Activated naive CD4-positive, alpha-beta T cell treated with anti-CD3 and anti-CD28 coated beads, Interleukin-2, amount 10 ng/mL, durations not matched to agents 7 days and 5 days (primary cell): ENCODE measurements at regions not wholly inside any gene's neighbourhood (a gene's known extent, or its start where the extent isn't known, plus 50 kb on each side); places are given as distances from the start of the nearest gene placed in this dataset.

Experiments used
- CTCF ChIA-PET: fragments of 350-600 bp; sonication (Branson Sonifier 250); formaldehyde crosslinking; loops from one replicate; lab custom pipeline; 2021; ENCODE audit warnings: antibody characterized with exemption; lab: Charles Lee
- DNase-seq: peaks from one replicate; pipeline ENCODE4 v3.0.0-alpha.2; 2020
- H3K27ac Mint-ChIP-seq: one replicate; pipeline ENCODE4 v1.8.0; 2021; ENCODE audit warnings: mild to moderate bottlenecking, moderate library complexity, mixed read lengths
- H3K27me3 Mint-ChIP-seq: one replicate; pipeline ENCODE4 v1.8.0; 2021; ENCODE audit warnings: mild to moderate bottlenecking, mixed read lengths
- H3K36me3 Mint-ChIP-seq: one replicate; pipeline ENCODE4 v1.8.0; 2021; ENCODE audit warnings: mixed read lengths
- H3K4me1 Mint-ChIP-seq: one replicate; pipeline ENCODE4 v1.8.0; 2021; ENCODE audit warnings: mixed read lengths
- H3K4me3 Mint-ChIP-seq: one replicate; pipeline ENCODE4 v1.8.0; 2021; ENCODE audit warnings: mild to moderate bottlenecking, moderate library complexity, mixed read lengths
- H3K9me3 Mint-ChIP-seq: one replicate; pipeline ENCODE4 v1.8.0; 2021; ENCODE audit warnings: mixed read lengths

- Mint-ChIP-seq H3K36me3 (no peaks in the 10 kb centered on the region), H3K27ac (no peak overlapping the region), H3K4me3 (no peak overlapping the region), H3K27me3 (no peaks in the 10 kb centered on the region), H3K4me1 (no peaks in the 10 kb centered on the region), H3K9me3 (no peaks in the 10 kb centered on the region)
- CTCF ChIA-PET = no interaction called here
- no peak for DNase-seq
Measured at GRCh38 chr3:5401002-5401401, 213.5 kb downstream of the EDEM1 start.

GRCh38 chr3:5404718-5405117 is 217.2 kb downstream of the EDEM1 start:
- H3K27me3 Mint-ChIP-seq = no peaks in the 10 kb centered on the region
- H3K4me1 Mint-ChIP-seq = no peaks in the 10 kb centered on the region
- no peaks in the 10 kb centered on the region for H3K9me3 Mint-ChIP-seq
- H3K4me3 Mint-ChIP-seq = no peak overlapping the region
- H3K27ac Mint-ChIP-seq = no peak overlapping the region
- CTCF ChIA-PET = no interaction called here
- no peaks in the 10 kb centered on the region for H3K36me3 Mint-ChIP-seq
- no peak for DNase-seq

- Mint-ChIP-seq H3K4me3 (no peak overlapping the region), H3K27me3 (no peaks in the 10 kb centered on the region), H3K9me3 (no peaks in the 10 kb centered on the region), H3K36me3 (no peaks in the 10 kb centered on the region), H3K4me1 (no peaks in the 10 kb centered on the region), H3K27ac (no peak overlapping the region)
- DNase-seq = no peak
- CTCF ChIA-PET = no interaction called here
Measured at GRCh38 chr3:5411786-5412185, 224.3 kb downstream of the EDEM1 start.

GRCh38 chr3:5423076-5423475 is 235.6 kb downstream of the EDEM1 start:
- Mint-ChIP-seq H3K27ac (no peak overlapping the region), H3K27me3 (peaks cover 5% of the 10 kb centered on the region), H3K9me3 (no peaks in the 10 kb centered on the region), H3K36me3 (no peaks in the 10 kb centered on the region), H3K4me3 (no peak overlapping the region), H3K4me1 (no peaks in the 10 kb centered on the region)
- CTCF ChIA-PET = no interaction called here
- DNase-seq = no peak

GRCh38 chr3:5423523-5423922 is 236.0 kb downstream of the EDEM1 start:
- H3K27me3 Mint-ChIP-seq = peaks cover 5% of the 10 kb centered on the region
- no peak overlapping the region for H3K4me3 Mint-ChIP-seq
- no peak for DNase-seq
- H3K9me3 Mint-ChIP-seq = no peaks in the 10 kb centered on the region
- no peaks in the 10 kb centered on the region for H3K36me3 Mint-ChIP-seq
- no peak overlapping the region for H3K27ac Mint-ChIP-seq
- no peaks in the 10 kb centered on the region for H3K4me1 Mint-ChIP-seq
- CTCF ChIA-PET = no interaction called here

GRCh38 chr3:5425371-5425770 is 237.9 kb downstream of the EDEM1 start:
- Mint-ChIP-seq H3K27me3 (peaks cover 5% of the 10 kb centered on the region), H3K4me3 (no peak overlapping the region), H3K36me3 (no peaks in the 10 kb centered on the region), H3K27ac (no peak overlapping the region), H3K9me3 (no peaks in the 10 kb centered on the region), H3K4me1 (no peaks in the 10 kb centered on the region)
- CTCF ChIA-PET = interaction anchor here (0.6 to 1.3 kb wide), 5 partner anchors 10 to 1374 kb away, joined by 3 to 4 read pairs (median 3); no protein-coding TSS in a partner anchor
- DNase-seq = no peak

GRCh38 chr3:5426094-5426883 is 238.8 kb downstream of the EDEM1 start:
- no peaks in the 10 kb centered on the region for H3K36me3 Mint-ChIP-seq
- DNase-seq = peak; percentile 74
- H3K27me3 Mint-ChIP-seq = peaks cover 5% of the 10 kb centered on the region
- no peak overlapping the region for H3K27ac Mint-ChIP-seq
- no peaks in the 10 kb centered on the region for H3K9me3 Mint-ChIP-seq
- H3K4me3 Mint-ChIP-seq = no peak overlapping the region
- CTCF ChIA-PET = interaction anchor here (0.8 to 1.3 kb wide), 7 partner anchors 11 to 1374 kb away, joined by 3 to 4 read pairs (median 3); no protein-coding TSS in a partner anchor
- no peaks in the 10 kb centered on the region for H3K4me1 Mint-ChIP-seq

GRCh38 chr3:5427021-5427420 is 239.5 kb downstream of the EDEM1 start:
- CTCF ChIA-PET = interaction anchor here (0.6 to 1.1 kb wide), 6 partner anchors 34 to 313 kb away, joined by 3 to 4 read pairs (median 3); no protein-coding TSS in a partner anchor
- no peaks in the 10 kb centered on the region for H3K4me1 Mint-ChIP-seq
- no peak for DNase-seq

GRCh38 chr3:5427938-5428337 is 240.4 kb downstream of the EDEM1 start:
- Mint-ChIP-seq H3K9me3 (no peaks in the 10 kb centered on the region), H3K4me3 (no peak overlapping the region), H3K4me1 (no peaks in the 10 kb centered on the region), H3K27ac (no peak overlapping the region), H3K36me3 (no peaks in the 10 kb centered on the region), H3K27me3 (peaks cover 5% of the 10 kb centered on the region)
- CTCF ChIA-PET = interaction anchor here (0.6 kb wide), 2 partner anchors 20 to 864 kb away, joined by 3 to 4 read pairs; no protein-coding TSS in a partner anchor
- no peak for DNase-seq

More at GRCh38 chr3:5427021-5427420, 239.5 kb downstream of the EDEM1 start:
- H3K4me3 Mint-ChIP-seq = no peak overlapping the region
- no peaks in the 10 kb centered on the region for H3K36me3 Mint-ChIP-seq
- peaks cover 5% of the 10 kb centered on the region for H3K27me3 Mint-ChIP-seq
- H3K27ac Mint-ChIP-seq = no peak overlapping the region
- H3K9me3 Mint-ChIP-seq = no peaks in the 10 kb centered on the region

- Mint-ChIP-seq H3K27ac (no peak overlapping the region), H3K27me3 (peaks cover 5% of the 10 kb centered on the region)
Measured at GRCh38 chr3:5428607-5429516, 241.4 kb downstream of the EDEM1 start.

GRCh38 chr3:5429517-5429890 is 242.0 kb downstream of the EDEM1 start:
- Mint-ChIP-seq H3K4me1 (no peaks in the 10 kb centered on the region), H3K4me3 (no peak overlapping the region), H3K36me3 (no peaks in the 10 kb centered on the region), H3K9me3 (no peaks in the 10 kb centered on the region), H3K27me3 (peaks cover 5% of the 10 kb centered on the region), H3K27ac (no peak overlapping the region)
- CTCF ChIA-PET = no interaction called here
- DNase-seq = no peak

More at GRCh38 chr3:5428607-5429516, 241.4 kb downstream of the EDEM1 start:
- no peaks in the 10 kb centered on the region for H3K36me3 Mint-ChIP-seq
- no peaks in the 10 kb centered on the region for H3K4me1 Mint-ChIP-seq
- no peaks in the 10 kb centered on the region for H3K9me3 Mint-ChIP-seq
- H3K4me3 Mint-ChIP-seq = no peak overlapping the region
- DNase-seq = no peak
- CTCF ChIA-PET = interaction anchor here (0.6 kb wide), 1 partner anchor 19 kb away, joined by 3 read pairs; no protein-coding TSS in a partner anchor

GRCh38 chr3:5430701-5431100 is 243.2 kb downstream of the EDEM1 start:
- DNase-seq = no peak
- Mint-ChIP-seq H3K4me1 (no peaks in the 10 kb centered on the region), H3K36me3 (no peaks in the 10 kb centered on the region), H3K27ac (no peak overlapping the region), H3K9me3 (no peaks in the 10 kb centered on the region), H3K27me3 (peaks cover 5% of the 10 kb centered on the region), H3K4me3 (no peak overlapping the region)
- CTCF ChIA-PET = no interaction called here

GRCh38 chr3:5431146-5431545 is 243.6 kb downstream of the EDEM1 start:
- Mint-ChIP-seq H3K4me3 (no peak overlapping the region), H3K36me3 (no peaks in the 10 kb centered on the region), H3K9me3 (no peaks in the 10 kb centered on the region), H3K4me1 (no peaks in the 10 kb centered on the region), H3K27ac (no peak overlapping the region), H3K27me3 (peaks cover 4% of the 10 kb centered on the region)
- CTCF ChIA-PET = no interaction called here
- DNase-seq = no peak

GRCh38 chr3:5431811-5432378 is 244.4 kb downstream of the EDEM1 start:
- DNase-seq = no peak
- CTCF ChIA-PET = no interaction called here
- Mint-ChIP-seq H3K9me3 (no peaks in the 10 kb centered on the region), H3K4me3 (no peak overlapping the region), H3K36me3 (no peaks in the 10 kb centered on the region), H3K27me3 (no peaks in the 10 kb centered on the region), H3K27ac (no peak overlapping the region), H3K4me1 (no peaks in the 10 kb centered on the region)
